Activated naive CD4-positive, alpha-beta T cell treated with anti-CD3 and anti-CD28 coated beads for 36 hours (primary cell): ENCODE measurements at regions not wholly inside any gene's neighbourhood (a gene's known extent, or its start where the extent isn't known, plus 50 kb on each side); places are given as distances from the start of the nearest gene placed in this dataset.
"Not testable (repeated sequence)": the region's sequence is repeated elsewhere in the genome, so short reads cannot be mapped to it uniquely, and the experiment has no call there.

Experiments used
- CTCF ChIA-PET: fragments of 350-600 bp; sonication (Branson Sonifier 250); formaldehyde crosslinking; loops from one replicate; lab custom pipeline; 2021; ENCODE audit warnings: antibody characterized with exemption; lab: Charles Lee
- DNase-seq: peaks from one replicate; pipeline ENCODE4 v3.0.0-alpha.2; 2020
- H3K27ac Mint-ChIP-seq: one replicate; pipeline ENCODE4 v1.8.0; 2021; ENCODE audit warnings: mild to moderate bottlenecking, mixed read lengths
- H3K27me3 Mint-ChIP-seq: one replicate; pipeline ENCODE4 v1.8.0; 2021; ENCODE audit warnings: low read depth, mixed read lengths
- H3K36me3 Mint-ChIP-seq: one replicate; pipeline ENCODE4 v1.8.0; 2021; ENCODE audit warnings: low read depth, mixed read lengths
- H3K4me1 Mint-ChIP-seq: one replicate; pipeline ENCODE4 v1.8.0; 2021; ENCODE audit warnings: low read depth, mixed read lengths
- H3K4me3 Mint-ChIP-seq: one replicate; pipeline ENCODE4 v1.8.0; 2021; ENCODE audit warnings: mild to moderate bottlenecking, moderate library complexity, mixed read lengths
- H3K9me3 Mint-ChIP-seq: one replicate; pipeline ENCODE4 v1.8.0; 2021; ENCODE audit warnings: mixed read lengths
- intact Hi-C: fragments of 100-400 bp; cut with micrococcal nuclease; formaldehyde crosslinking; loops from one replicate; pipeline ENCODE4 v1.15.1; 2023

DNA sequence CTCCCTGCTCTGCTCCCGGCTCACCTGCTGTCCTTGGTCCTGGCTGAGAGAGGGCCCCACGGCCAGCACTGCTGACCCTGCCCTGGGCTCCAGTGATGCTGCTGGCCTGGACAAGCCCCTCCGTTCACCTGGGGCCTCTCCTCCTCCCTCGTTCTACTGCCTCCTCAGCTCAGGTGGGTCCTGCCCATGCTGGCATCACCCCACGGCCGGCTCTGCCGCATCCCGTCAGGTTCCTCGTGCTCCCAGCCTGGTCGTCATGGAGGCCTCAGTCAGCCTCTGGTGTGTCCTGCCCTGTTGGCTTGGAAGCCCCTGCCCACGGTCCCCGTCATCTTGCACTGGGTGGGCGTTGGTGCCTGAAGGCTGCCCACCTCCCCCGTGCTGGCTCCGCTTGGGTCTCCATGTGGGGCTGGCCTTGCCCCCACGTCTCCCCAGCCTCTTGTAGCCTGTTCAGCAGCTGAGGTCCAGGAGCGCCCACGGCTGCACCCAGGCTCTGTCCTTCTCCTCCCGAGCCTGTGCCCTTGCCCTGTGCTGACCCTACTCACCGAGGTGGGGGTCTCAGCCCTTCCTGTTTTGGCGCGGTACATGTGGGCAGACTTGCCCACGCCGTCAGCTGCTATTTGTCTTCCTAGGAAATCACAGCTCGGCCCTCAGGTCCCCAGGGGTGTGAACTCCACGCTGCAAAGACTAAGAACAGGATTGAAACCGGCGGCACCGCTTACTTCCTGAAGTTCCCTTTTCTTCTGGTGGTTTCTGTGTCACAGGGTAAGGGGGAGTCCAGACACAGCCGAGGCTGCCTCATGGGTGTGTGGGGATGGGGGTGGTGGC, 121.6 kb downstream of the TMEM121 start:
- H3K27me3 Mint-ChIP-seq: no peaks in the 10 kb centered on the region
- no peak overlapping the region for H3K27ac Mint-ChIP-seq
- intact Hi-C loops: no loop called here
- DNase-seq: no peak
- H3K36me3 Mint-ChIP-seq: no peaks in the 10 kb centered on the region
- H3K4me3 Mint-ChIP-seq: no peak overlapping the region
- H3K9me3 Mint-ChIP-seq: no peaks in the 10 kb centered on the region
- CTCF ChIA-PET: no interaction called here
- no peaks in the 10 kb centered on the region for H3K4me1 Mint-ChIP-seq

DNA sequence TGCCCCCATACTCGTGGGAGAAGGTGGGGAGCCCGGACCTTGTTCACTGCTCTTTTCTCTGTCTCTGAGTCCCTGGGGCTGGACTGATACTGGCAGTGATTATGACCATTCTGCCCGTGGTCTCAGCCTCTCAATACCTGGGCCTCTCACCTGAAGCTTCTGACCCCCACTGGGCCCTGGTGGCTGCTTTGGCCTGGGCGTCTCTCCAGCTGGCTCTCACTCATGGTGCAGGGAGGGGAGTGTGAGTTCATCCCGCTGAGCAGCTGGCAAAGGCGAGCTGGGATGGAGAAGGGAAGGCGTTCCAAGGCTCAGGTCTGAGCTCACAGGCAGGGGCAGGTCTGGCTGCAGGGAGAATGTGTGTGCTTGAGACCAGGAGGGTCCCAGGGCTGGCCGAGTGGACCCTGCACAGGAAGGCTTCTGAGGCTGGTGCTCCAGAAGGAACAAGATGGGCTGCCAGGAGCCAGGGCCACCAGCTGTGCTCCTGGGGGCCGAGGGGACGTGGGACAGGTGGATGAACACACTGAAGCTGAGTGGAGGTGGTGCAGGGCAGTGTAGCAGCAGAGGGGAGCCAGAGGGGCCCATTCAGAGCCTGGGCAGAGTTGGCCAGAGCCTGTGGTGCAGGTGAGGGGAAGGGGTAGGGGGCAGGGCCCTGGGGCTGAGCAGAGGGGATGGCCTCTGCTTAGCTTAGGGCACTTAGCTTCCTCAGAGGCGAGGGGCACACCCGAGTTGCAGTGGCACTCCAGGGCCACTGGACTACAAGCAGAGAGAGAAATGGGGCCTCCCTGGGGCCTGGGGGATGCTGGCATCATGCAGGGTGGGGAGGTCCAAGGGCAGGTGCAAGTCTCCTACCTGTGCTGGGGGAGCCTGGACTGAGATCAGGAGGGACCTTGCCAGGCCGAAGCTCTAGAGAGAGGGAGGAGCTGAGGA, 122.5 kb downstream of the TMEM121 start:
- DNase-seq, intact Hi-C loops, CTCF ChIA-PET: not testable (repeated sequence)

DNA sequence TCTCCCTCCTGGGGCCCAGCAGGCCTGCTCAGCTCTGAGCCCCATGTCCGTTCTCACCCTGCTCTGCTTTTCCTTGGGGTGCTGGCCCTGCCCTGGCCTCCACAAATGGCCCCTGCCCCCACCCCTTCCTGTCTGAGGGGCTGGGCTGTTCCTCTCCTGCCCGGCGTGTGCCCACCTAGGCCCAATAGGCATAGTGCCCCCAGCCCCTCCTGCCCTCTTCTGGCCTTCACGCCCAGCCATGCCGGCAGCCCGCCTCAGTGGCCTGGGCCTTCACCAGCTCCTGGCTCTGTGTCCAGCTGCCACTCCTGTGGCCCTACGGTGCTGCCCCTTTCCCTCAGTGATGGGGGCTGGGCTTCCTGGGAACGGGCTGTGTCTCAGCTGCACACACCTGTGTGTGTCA, 125.9 kb downstream of the TMEM121 start:
- H3K4me1 Mint-ChIP-seq, H3K9me3 Mint-ChIP-seq, CTCF ChIA-PET, H3K27ac Mint-ChIP-seq, H3K36me3 Mint-ChIP-seq, DNase-seq, intact Hi-C loops, H3K4me3 Mint-ChIP-seq, H3K27me3 Mint-ChIP-seq: not testable (repeated sequence)

More for the DNA sequence above, 122.5 kb downstream of the TMEM121 start:
- H3K4me3 Mint-ChIP-seq, H3K27me3 Mint-ChIP-seq, H3K9me3 Mint-ChIP-seq, H3K4me1 Mint-ChIP-seq, H3K27ac Mint-ChIP-seq, H3K36me3 Mint-ChIP-seq: not testable (repeated sequence)

DNA sequence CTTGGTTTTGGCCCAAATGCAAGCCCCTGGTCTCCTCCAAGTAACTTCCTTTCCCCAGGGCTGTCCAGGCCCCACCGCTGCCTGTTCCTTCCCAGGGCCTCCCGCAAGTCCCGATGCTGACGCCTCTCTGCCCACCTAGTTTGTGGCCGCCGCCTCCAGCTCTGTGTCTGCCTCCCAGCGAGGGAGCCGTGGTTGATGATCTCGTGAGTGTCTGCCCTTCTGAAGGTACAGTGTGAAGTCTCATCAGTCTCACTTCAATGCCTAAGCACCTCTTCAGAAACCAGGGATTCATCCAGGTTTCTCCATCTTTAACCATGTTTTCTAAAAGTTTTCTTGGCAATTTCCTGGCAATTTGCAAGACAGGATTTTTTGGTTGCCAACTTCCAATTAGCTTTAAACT, 127.5 kb downstream of the TMEM121 start:
- H3K27me3 Mint-ChIP-seq, DNase-seq, CTCF ChIA-PET, H3K4me1 Mint-ChIP-seq, H3K36me3 Mint-ChIP-seq, H3K4me3 Mint-ChIP-seq, intact Hi-C loops, H3K9me3 Mint-ChIP-seq, H3K27ac Mint-ChIP-seq: not testable (repeated sequence)

DNA sequence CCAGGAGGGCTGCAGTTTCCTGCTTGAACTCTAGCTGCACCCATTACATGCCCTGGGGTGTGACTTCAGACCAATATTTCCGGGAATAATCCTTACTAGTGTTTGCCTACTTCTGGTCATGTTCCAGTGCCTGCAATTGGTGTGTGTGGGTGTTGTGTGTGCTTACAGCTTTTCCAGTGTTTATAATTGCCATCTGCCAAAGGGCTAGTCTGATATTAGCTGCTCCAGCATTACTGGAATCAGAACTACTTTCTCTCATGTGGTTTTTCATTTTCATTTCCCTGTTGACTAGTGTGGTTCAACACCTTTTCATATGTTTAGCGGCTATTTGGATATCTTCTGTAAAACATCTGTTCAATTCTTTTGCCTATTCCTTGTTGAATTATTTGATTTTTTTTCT, 132.9 kb downstream of the TMEM121 start:
- H3K4me3 Mint-ChIP-seq, H3K27me3 Mint-ChIP-seq, intact Hi-C loops, H3K4me1 Mint-ChIP-seq, DNase-seq, H3K36me3 Mint-ChIP-seq, H3K27ac Mint-ChIP-seq: not testable (repeated sequence)
- CTCF ChIA-PET: interaction anchor here (0.6 kb wide), 1 partner anchor 121 kb away, joined by 3 read pairs; no protein-coding TSS in a partner anchor
- peaks cover 22% of the 10 kb centered on the region for H3K9me3 Mint-ChIP-seq

DNA sequence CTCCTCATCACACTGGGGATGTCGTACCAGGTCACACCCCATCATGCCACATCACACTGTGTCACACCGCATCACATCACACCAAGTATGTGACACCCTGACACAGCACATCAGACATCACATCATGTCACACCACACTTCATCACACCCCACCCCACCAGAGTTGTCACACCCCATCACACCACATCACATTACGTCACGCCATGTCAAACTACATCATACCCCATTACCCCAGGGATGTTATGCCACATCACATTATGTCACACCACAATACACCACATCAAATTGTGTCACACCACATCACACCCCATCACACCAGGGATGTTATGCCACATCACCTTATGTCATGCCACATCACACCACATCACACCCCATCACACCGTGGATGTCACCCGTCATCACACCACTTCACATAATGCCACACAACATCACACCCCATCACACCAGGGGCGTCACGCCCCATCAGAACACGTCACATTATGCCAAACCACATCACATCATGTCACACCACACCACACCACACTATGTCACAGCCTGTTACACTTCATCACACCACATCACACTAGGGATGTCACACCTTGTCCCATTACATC, 133.6 kb downstream of the TMEM121 start:
- Mint-ChIP-seq H3K4me3 (no peak overlapping the region), H3K9me3 (peaks cover 22% of the 10 kb centered on the region), H3K36me3 (no peaks in the 10 kb centered on the region), H3K27ac (no peak overlapping the region), H3K4me1 (no peaks in the 10 kb centered on the region), H3K27me3 (no peaks in the 10 kb centered on the region)
- CTCF ChIA-PET: no interaction called here
- no peak for DNase-seq
- intact Hi-C loops: no loop called here

DNA sequence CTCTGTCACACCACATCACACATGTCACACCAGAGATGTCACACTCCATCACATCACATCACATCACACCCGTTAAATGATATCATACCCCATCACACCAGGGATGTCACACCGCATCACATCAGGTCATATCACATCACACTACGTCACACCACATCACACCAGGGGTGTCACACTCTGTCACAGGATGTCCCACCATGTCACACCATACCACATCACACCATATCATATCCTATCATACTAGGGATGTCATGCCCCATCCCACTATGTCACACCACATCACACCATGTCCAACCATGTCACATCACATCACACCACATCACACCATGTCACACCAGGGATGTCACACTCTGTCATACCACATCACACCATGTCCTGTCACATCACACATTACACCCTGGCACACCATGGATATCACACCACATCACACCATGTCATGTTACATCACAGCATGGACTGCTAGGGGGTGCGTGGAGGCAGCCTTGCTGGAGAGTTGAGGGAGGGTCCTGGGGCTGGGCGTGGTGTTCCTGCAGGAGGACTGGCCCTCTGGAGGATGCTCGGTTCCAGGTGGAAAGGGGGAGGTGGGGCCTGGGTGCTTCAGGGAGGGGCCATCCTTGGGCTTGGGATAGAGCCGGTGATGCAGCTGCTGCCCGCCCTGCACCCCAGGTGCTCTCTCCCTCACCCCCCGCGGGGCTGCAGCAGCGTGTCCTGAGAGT, 134.6 kb downstream of the TMEM121 start:
- H3K9me3 Mint-ChIP-seq: peaks cover 22% of the 10 kb centered on the region
- CTCF ChIA-PET: no interaction called here
- H3K27me3 Mint-ChIP-seq: no peaks in the 10 kb centered on the region
- no peak overlapping the region for H3K27ac Mint-ChIP-seq
- no peaks in the 10 kb centered on the region for H3K36me3 Mint-ChIP-seq
- DNase-seq: no peak
- intact Hi-C loops: no loop called here
- H3K4me3 Mint-ChIP-seq: no peak overlapping the region
- H3K4me1 Mint-ChIP-seq: no peaks in the 10 kb centered on the region

DNA sequence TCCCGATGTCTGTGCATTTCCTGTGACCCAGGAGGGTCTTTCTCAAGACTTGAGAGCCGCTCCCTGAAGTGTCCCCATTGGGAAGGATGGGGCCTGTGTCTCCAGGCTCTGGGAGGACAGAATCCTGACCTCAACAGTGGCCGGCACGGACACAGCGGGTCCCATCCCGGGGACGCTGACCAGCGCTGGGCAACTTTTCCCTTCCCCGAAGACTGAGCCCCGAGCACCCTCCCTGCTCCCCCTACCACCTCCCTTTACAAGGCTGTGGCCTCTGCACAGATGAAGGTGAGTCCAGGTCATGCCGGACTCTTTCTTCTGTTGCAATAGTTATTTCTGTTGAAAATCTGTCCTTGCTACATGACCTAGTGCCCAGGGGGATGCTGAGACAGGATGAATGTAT, 135.7 kb downstream of the TMEM121 start:
- DNase-seq, H3K27ac Mint-ChIP-seq, H3K4me3 Mint-ChIP-seq, H3K4me1 Mint-ChIP-seq, H3K27me3 Mint-ChIP-seq, H3K36me3 Mint-ChIP-seq, intact Hi-C loops, CTCF ChIA-PET: not testable (repeated sequence)
- H3K9me3 Mint-ChIP-seq: peaks cover 22% of the 10 kb centered on the region

DNA sequence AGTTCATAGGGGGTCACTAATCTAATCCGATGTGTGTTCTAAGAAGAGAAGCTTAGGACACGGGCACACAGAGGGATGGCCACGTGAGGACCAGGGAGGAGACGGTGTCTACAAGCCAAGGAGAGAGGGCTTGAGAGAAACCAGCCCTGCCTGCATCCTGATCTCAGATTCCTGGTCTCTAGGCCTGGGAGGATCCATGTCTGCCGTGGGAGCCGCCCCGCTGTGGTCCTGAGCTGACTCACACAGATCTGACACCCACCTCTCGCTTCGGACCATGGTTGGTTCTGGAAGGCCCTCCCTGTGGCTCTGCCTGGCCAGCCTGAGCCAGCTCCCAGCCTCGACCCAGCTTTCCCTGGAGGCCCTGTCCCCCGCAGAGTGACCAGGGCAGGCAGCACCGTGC, 136.2 kb downstream of the TMEM121 start:
- CTCF ChIA-PET, H3K4me3 Mint-ChIP-seq, DNase-seq, intact Hi-C loops, H3K4me1 Mint-ChIP-seq, H3K27me3 Mint-ChIP-seq, H3K36me3 Mint-ChIP-seq, H3K27ac Mint-ChIP-seq: not testable (repeated sequence)
- peaks cover 19% of the 10 kb centered on the region for H3K9me3 Mint-ChIP-seq

DNA sequence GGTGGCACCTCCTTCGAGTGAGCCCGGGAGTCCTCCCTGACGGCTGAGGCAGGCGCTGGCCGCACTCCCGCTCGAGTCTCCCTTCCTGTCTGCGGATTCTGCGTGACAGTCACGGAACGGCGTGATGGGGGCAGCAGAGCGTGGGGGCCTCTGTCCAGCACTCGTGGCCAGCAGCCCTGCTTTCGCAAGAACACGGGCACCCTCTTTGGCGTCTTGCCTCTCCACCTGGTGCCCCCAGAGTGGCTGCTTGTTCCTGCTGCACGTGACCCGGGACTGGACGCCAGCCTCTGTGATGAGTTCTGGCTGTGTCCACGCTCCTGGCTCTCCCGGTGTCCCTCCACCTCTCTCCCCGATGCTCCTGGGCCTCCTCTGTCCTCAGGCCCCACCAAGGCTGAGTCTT, 136.9 kb downstream of the TMEM121 start:
- H3K27me3 Mint-ChIP-seq, H3K27ac Mint-ChIP-seq, intact Hi-C loops, H3K4me3 Mint-ChIP-seq, H3K36me3 Mint-ChIP-seq, CTCF ChIA-PET, DNase-seq, H3K4me1 Mint-ChIP-seq: not testable (repeated sequence)
- peaks cover 19% of the 10 kb centered on the region for H3K9me3 Mint-ChIP-seq

DNA sequence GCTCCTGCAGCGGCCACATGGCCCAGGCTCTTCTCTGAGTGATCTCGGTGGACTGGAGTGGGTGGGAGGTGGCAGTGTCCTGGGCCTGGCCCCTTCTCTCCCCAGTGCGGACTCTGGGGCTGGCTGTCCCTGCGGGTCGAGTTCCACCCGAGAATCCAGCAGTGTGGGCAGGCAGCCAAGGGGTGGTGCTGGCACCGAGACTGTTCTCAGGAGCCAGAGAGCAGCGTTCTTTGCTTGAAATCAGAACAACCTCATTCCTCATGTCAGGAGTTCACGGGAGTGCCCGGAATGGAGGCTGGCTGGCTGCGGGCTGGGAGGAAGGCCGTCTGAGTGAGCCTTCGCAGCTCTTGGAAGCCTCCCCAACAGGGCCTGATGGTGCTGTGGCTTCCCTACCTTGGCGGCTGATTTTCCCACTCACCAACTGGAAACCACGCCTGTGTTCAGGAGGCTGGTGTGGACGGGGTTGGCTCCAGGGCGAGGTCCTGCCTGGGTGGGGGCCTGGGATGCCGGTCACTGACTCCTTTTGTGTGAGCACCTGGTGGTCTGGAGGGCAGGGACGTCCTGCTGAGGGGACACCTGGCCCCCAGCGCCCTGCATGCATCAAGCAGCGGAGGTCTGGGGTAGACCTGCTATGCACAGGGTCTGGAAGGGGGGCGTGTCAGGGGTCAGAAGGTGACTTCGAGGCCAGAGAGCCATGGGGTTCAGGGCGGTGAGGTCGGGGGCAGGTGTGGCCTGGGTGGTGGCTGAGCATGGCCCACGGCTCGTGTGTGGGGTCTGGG, 137.6 kb downstream of the TMEM121 start:
- H3K4me3 Mint-ChIP-seq, intact Hi-C loops, H3K27ac Mint-ChIP-seq, H3K36me3 Mint-ChIP-seq, DNase-seq, H3K4me1 Mint-ChIP-seq, H3K27me3 Mint-ChIP-seq, CTCF ChIA-PET: not testable (repeated sequence)
- H3K9me3 Mint-ChIP-seq: peaks cover 13% of the 10 kb centered on the region
